PC-9 (cell line): ENCODE measurements at regions not wholly inside any gene's neighbourhood (a gene's known extent, or its start where the extent isn't known, plus 50 kb on each side); places are given as distances from the start of the nearest gene placed in this dataset.

Experiments used
- CTCF ChIP-seq: fragments of 200-600 bp; sonication (generic); conservative IDR thresholded peaks from 2 replicates; pipeline ENCODE4 v1.6.1; 2017; ENCODE audit warnings: mixed run types, antibody characterized with exemption, mild to moderate bottlenecking, moderate library complexity
- EZH2 ChIP-seq: fragments of 200-600 bp; sonication (generic); IDR thresholded peaks from 2 replicates; pipeline ENCODE4 v1.8.0; 2017; ENCODE audit warnings: antibody characterized with exemption, low read depth

- TF ChIP-seq CTCF (no peak), EZH2 (no peak)
These were observed 137.9 kb upstream of the PARD3B start for GRCh38 chr2:204407204-204408014.
